Neutrophil (primary cell): ENCODE measurements at regions not wholly inside any gene's neighbourhood (a gene's known extent, or its start where the extent isn't known, plus 50 kb on each side); places are given as distances from the start of the nearest gene placed in this dataset.

Experiments
- H3K27ac ChIP-seq: fragments of 200-600 bp; sonication (generic); 2 replicates; pipeline ENCODE4 v1.5.1; 2016; ENCODE audit warnings: mild to moderate bottlenecking, moderate library complexity
- H3K27me3 ChIP-seq: fragments of 200-600 bp; sonication (generic); 2 replicates; pipeline ENCODE4 v1.6.0; 2016; ENCODE audit warnings: mild to moderate bottlenecking
- H3K36me3 ChIP-seq: fragments of 200-600 bp; sonication (generic); 2 replicates; pipeline ENCODE4 v1.5.1; 2017
- H3K4me1 ChIP-seq, 2 experiments: fragments of 200-600 bp in 1 of 2; sonication (generic) in 1 of 2; 1 replicate in 1 of 2; 2 replicates in 1 of 2; pipeline versions ENCODE4 v1.5.1 to v1.6.1; 2013 to 2016; ENCODE audit warnings: low read depth in 1 of 2, low read length in 1 of 2, mild to moderate bottlenecking in 1 of 2, moderate library complexity in 1 of 2; ENCODE audit not compliant: control insufficient read depth in 1 of 2, insufficient read depth in 1 of 2
- H3K4me3 ChIP-seq, 2 experiments: fragments of 200-600 bp in 1 of 2; sonication (generic) in 1 of 2; 1 replicate in 1 of 2; 2 replicates in 1 of 2; pipeline ENCODE4 v1.5.1; 2013 to 2016; ENCODE audit warnings: low read depth in 1 of 2, low read length in 1 of 2, mild to moderate bottlenecking in 1 of 2, moderate library complexity in 1 of 2
- H3K9me3 ChIP-seq: fragments of 200-600 bp; sonication (generic); 2 replicates; pipeline ENCODE4 v1.5.1; 2016
- TF ChIP-seq, protein P1 (sequence below): fragments of 200-600 bp; sonication (generic); IDR thresholded peaks from 2 replicates; pipeline ENCODE4 v1.5.1; 2016; ENCODE audit warnings: antibody characterized with exemption

DNA sequence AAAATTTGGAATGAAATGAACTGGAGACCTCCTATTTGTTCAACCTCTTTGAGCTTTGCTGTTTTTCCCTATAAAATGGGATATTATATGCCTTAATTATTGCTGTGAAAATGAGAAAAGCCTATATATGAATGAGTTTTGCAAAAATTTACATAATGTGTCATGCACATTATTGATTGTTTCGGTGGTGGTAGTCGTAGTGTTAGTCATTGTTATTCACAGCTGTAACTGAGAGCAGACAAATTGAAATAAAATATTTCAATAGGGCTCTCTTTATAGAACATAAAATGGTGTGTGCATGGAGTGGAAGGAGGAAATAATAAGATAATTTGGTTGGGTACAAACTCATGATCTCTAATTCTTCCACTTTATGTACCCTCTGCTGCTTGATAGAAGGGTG lies 153.7 kb upstream of the GADL1 start:
- no peaks in the 10 kb centered on the region for H3K27me3 ChIP-seq
- H3K4me1 ChIP-seq: no peaks in the 10 kb centered on the region
- H3K4me3 ChIP-seq: no peak overlapping the region
- H3K36me3 ChIP-seq: no peaks in the 10 kb centered on the region
- TF ChIP-seq, protein P1, sequence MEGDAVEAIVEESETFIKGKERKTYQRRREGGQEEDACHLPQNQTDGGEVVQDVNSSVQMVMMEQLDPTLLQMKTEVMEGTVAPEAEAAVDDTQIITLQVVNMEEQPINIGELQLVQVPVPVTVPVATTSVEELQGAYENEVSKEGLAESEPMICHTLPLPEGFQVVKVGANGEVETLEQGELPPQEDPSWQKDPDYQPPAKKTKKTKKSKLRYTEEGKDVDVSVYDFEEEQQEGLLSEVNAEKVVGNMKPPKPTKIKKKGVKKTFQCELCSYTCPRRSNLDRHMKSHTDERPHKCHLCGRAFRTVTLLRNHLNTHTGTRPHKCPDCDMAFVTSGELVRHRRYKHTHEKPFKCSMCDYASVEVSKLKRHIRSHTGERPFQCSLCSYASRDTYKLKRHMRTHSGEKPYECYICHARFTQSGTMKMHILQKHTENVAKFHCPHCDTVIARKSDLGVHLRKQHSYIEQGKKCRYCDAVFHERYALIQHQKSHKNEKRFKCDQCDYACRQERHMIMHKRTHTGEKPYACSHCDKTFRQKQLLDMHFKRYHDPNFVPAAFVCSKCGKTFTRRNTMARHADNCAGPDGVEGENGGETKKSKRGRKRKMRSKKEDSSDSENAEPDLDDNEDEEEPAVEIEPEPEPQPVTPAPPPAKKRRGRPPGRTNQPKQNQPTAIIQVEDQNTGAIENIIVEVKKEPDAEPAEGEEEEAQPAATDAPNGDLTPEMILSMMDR: no peak
- no peak overlapping the region for H3K27ac ChIP-seq
- H3K9me3 ChIP-seq: no peaks in the 10 kb centered on the region

DNA sequence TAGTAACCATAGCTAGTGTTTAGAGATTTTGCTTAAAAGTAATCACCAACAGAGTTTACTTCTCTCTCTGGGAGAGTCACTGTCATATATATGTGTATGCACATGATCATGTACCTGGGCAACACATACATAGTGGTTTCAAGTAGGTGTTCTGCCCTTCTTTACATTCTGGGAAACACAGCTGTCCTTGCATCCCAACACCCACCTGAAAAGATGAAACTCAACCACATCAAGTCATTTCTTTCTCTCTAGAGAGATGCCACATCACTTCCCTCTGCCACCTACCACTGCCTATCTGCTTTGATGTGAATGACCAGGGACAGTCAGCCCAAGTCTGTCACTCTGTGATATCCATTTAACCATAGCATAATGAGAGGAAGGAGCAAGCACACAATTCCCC lies 155.8 kb upstream of the GADL1 start:
- TF ChIP-seq, protein P1: no peak
- no peaks in the 10 kb centered on the region for H3K36me3 ChIP-seq
- no peaks in the 10 kb centered on the region for H3K4me1 ChIP-seq
- no peaks in the 10 kb centered on the region for H3K9me3 ChIP-seq
- no peak overlapping the region for H3K4me3 ChIP-seq
- H3K27ac ChIP-seq: no peak overlapping the region
- H3K27me3 ChIP-seq: no peaks in the 10 kb centered on the region

- H3K9me3 ChIP-seq: no peaks in the 10 kb centered on the region
- no peaks in the 10 kb centered on the region for H3K4me1 ChIP-seq
- TF ChIP-seq, protein P1: no peak
- no peak overlapping the region for H3K4me3 ChIP-seq
- no peaks in the 10 kb centered on the region for H3K36me3 ChIP-seq
- no peak overlapping the region for H3K27ac ChIP-seq
- no peaks in the 10 kb centered on the region for H3K27me3 ChIP-seq
Observed at GRCh38 chr3:31051226-31051625, 156.8 kb upstream of the GADL1 start.

DNA sequence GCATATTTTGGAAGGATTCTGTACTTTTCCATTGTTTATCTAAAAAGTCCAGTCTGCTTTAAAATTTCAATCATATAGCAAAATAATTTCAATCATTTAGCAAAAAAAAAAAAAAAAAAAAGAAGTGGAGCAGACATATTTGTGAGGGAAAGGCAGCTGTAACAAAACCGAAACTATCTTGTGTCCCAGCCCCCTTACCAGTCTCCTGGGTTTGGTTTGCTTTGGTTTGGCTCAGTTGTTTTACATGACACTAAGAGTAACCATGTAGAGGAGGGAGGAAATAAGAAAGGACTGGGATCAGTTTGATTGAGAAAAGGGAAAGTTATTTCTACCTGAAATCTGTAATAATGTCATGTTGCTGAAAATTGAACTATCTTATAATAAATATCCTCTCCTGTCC lies 158.8 kb upstream of the GADL1 start:
- TF ChIP-seq, protein P1: no peak
- H3K4me3 ChIP-seq: no peak overlapping the region
- H3K36me3 ChIP-seq: no peaks in the 10 kb centered on the region
- H3K27me3 ChIP-seq: no peaks in the 10 kb centered on the region
- H3K9me3 ChIP-seq: no peaks in the 10 kb centered on the region
- no peak overlapping the region for H3K27ac ChIP-seq
- H3K4me1 ChIP-seq: no peaks in the 10 kb centered on the region

- Histone ChIP-seq H3K4me3 (no peak overlapping the region), H3K27me3 (no peaks in the 10 kb centered on the region), H3K36me3 (no peaks in the 10 kb centered on the region), H3K27ac (no peak overlapping the region), H3K9me3 (no peaks in the 10 kb centered on the region), H3K4me1 (no peaks in the 10 kb centered on the region)
- TF ChIP-seq, protein P1: no peak
Observed at GRCh38 chr3:31054032-31054431, 159.6 kb upstream of the GADL1 start.

DNA sequence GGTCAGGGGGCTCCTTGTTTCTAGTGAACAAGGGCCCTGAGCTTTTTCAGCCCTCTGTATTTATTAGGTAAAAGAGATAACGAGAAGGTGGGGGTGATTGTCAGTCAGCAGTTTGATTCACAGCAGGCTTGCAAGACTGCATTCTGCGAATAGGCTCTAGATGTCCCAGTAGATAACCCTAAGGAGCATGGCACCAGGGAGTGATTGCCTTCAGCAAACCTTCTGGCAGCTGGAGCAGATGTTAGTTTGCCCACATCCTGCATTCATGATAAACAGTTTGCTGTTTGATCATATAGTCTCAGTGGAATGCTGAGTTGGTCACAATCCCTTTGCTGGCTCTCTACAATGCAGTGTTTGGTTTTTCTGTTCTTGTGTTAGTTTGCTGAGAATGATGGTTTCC lies 161.3 kb upstream of the GADL1 start:
- Histone ChIP-seq H3K27me3 (no peaks in the 10 kb centered on the region), H3K36me3 (no peaks in the 10 kb centered on the region), H3K4me3 (no peak overlapping the region), H3K9me3 (no peaks in the 10 kb centered on the region), H3K4me1 (no peaks in the 10 kb centered on the region), H3K27ac (no peak overlapping the region)
- TF ChIP-seq, protein P1: no peak
